A673 (cell line): ENCODE measurements at regions not wholly inside any gene's neighbourhood (a gene's known extent, or its start where the extent isn't known, plus 50 kb on each side); places are given as distances from the start of the nearest gene placed in this dataset.

ENCODE experiments used
- BruUV-seq: library from RNA; stranded (reverse); fragments of 400-500 nt; replicated peaks from 2 replicates; lab custom pipeline; 2021; lab: Mats Ljungman, UMichigan
- CTCF ChIA-PET: fragments of 300-600 bp; sonication (Branson Sonifier 250); formaldehyde crosslinking; loops from one replicate; lab custom pipeline; 2022; ENCODE audit warnings: antibody characterized with exemption; lab: Charles Lee
- POLR2A ChIA-PET: fragments of 300-600 bp; sonication (Branson Sonifier 250); formaldehyde crosslinking; loops from one replicate; lab custom pipeline; 2022; ENCODE audit warnings: antibody characterized with exemption; ENCODE audit not compliant: low non-redundant PET; lab: Charles Lee
- DNase-seq: peaks from one replicate; pipeline ENCODE4 v3.0.0-alpha.2; 2015; ENCODE audit warnings: low spot score
- H3K27ac ChIP-seq: fragments of 200-600 bp; sonication (generic); 2 replicates; pipeline ENCODE4 v1.5.1; 2016; ENCODE audit warnings: mixed run types, low read depth, mild to moderate bottlenecking, mixed read lengths, antibody characterized with exemption, low read length; ENCODE audit not compliant: poor library complexity, severe bottlenecking
- H3K27me3 ChIP-seq: fragments of 200-600 bp; sonication (generic); replicated peaks from 2 replicates; pipeline ENCODE4 v1.6.1; 2017; ENCODE audit warnings: mixed run types, low read depth, mild to moderate bottlenecking, mixed read lengths, antibody characterized with exemption, low read length; ENCODE audit not compliant: insufficient read depth, poor library complexity
- H3K36me3 ChIP-seq: fragments of 200-600 bp; sonication (generic); 2 replicates; pipeline ENCODE4 v1.6.1; 2016; ENCODE audit warnings: mixed run types, mild to moderate bottlenecking, mixed read lengths, antibody characterized with exemption, low read length; ENCODE audit not compliant: insufficient read depth, poor library complexity, severe bottlenecking
- H3K4me1 ChIP-seq: fragments of 200-600 bp; sonication (generic); 2 replicates; pipeline ENCODE4 v1.6.1; 2017; ENCODE audit warnings: mixed run types, mild to moderate bottlenecking, mixed read lengths, antibody characterized with exemption, low read length; ENCODE audit not compliant: insufficient read depth, poor library complexity, severe bottlenecking
- H3K4me3 ChIP-seq: fragments of 200-600 bp; sonication (generic); 2 replicates; pipeline ENCODE4 v1.5.1; 2016; ENCODE audit warnings: low read depth, mixed run types, mild to moderate bottlenecking, mixed read lengths, low read length; ENCODE audit not compliant: poor library complexity, severe bottlenecking
- H3K9me3 ChIP-seq: fragments of 200-600 bp; sonication (generic); 2 replicates; pipeline ENCODE4 v1.6.1; 2016; ENCODE audit warnings: mixed run types, low read depth, mild to moderate bottlenecking, mixed read lengths, antibody characterized with exemption, low read length; ENCODE audit not compliant: poor library complexity, severe bottlenecking
- CTCF ChIP-seq: fragments of 300-800, 200-600 bp; sonication (generic); conservative IDR thresholded peaks from 2 replicates; pipeline ENCODE4 v1.5.1; 2017; ENCODE audit warnings: low read depth, mild to moderate bottlenecking, antibody characterized with exemption, low read length, moderate library complexity, mixed read lengths
- EZH2 ChIP-seq: fragments of 200-600 bp; sonication (generic); IDR thresholded peaks from 2 replicates; pipeline ENCODE4 v1.6.1; 2017; ENCODE audit warnings: borderline replicate concordance, low read depth, mild to moderate bottlenecking, mixed read lengths, antibody characterized with exemption, low read length; ENCODE audit not compliant: poor library complexity, severe bottlenecking
- intact Hi-C: fragments of 100-400 bp; cut with micrococcal nuclease; formaldehyde crosslinking; loops from one replicate; pipeline ENCODE4 v1.10.0; 2022; ENCODE audit not compliant: unreplicated experiment

- BruUV-seq, result no TSS peak
- Histone ChIP-seq H3K27me3 (no peaks in the 10 kb centered on the region), H3K4me3 (no peak overlapping the region), H3K27ac (no peak overlapping the region), H3K9me3 (no peaks in the 10 kb centered on the region), H3K4me1 (no peaks in the 10 kb centered on the region), H3K36me3 (no peaks in the 10 kb centered on the region)
- POLR2A ChIA-PET, result no interaction called here
- CTCF ChIA-PET, result no interaction called here
- intact Hi-C loops, result no loop called here
- DNase-seq, result no peak
- TF ChIP-seq EZH2 (no peak), CTCF (no peak)
These were observed 313.8 kb downstream of the HDGFL1 start for GRCh38 chr6:22883061-22883717.

GRCh38 chr6:22884456-22884855 is 315.1 kb downstream of the HDGFL1 start:
- BruUV-seq, result no TSS peak
- no peaks in the 10 kb centered on the region for H3K36me3 ChIP-seq
- H3K4me1 ChIP-seq, result no peaks in the 10 kb centered on the region
- peak; percentile 11 for DNase-seq
- H3K27me3 ChIP-seq, result no peaks in the 10 kb centered on the region
- ChIA-PET CTCF (no interaction called here), POLR2A (interaction anchor here (0.6 to 0.7 kb wide), 2 partner anchors 13 to 326 kb away, joined by 4 to 6 read pairs; no protein-coding TSS in a partner anchor)
- H3K9me3 ChIP-seq, result no peaks in the 10 kb centered on the region
- no peak overlapping the region for H3K27ac ChIP-seq
- TF ChIP-seq EZH2 (no peak), CTCF (no peak)
- intact Hi-C loops, result no loop called here
- no peak overlapping the region for H3K4me3 ChIP-seq

DNA sequence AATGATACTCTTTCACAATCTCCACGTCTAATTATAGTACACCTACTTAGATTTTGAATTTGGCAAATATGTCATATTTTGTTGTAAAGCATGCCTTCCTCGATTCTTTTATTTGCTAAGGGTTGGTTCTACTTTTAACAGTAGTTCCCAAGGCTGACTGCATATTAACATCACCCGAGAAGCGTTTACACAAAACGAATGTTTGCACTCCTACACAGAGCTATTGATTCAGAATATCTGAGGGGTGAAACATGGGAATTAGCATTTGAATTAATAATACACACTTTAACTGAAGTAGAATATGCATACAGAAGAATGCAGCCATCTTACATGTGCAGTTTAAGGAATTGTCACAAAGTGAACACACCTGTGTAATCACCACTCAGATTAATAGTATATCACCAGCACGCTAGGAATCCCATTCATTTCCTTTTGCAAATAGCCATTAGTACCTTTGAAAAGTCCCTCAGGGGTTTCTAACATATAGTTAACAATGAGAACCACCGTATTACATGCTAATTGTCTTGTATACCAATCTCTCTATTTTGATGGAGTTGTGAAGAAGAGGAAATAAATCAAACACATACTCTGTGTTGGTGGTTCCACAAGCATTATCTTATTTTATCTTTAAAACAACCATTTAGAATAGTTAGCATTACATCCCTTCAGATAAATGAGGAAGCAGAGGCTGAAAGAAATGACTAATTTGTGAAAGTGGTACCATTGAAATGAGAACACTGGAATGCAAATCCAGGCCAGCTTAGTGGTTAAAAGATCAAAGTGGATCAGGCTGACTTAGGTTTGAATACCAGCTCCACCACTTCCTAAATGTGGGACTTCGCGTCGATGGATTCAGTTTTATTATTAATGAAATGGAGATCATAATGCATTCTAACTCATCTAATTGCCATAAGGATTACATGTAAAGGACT is 317.6 kb downstream of the HDGFL1 start:
- ChIA-PET POLR2A (no interaction called here), CTCF (no interaction called here)
- H3K9me3 ChIP-seq, result no peaks in the 10 kb centered on the region
- no peak overlapping the region for H3K4me3 ChIP-seq
- no peak for DNase-seq
- no peaks in the 10 kb centered on the region for H3K4me1 ChIP-seq
- H3K27ac ChIP-seq, result no peak overlapping the region
- no TSS peak for BruUV-seq
- TF ChIP-seq CTCF (no peak), EZH2 (no peak)
- no peaks in the 10 kb centered on the region for H3K27me3 ChIP-seq
- H3K36me3 ChIP-seq, result no peaks in the 10 kb centered on the region
- intact Hi-C loops, result no loop called here
